Non-pigmented ciliary epithelial cell (primary cell): ENCODE measurements at regions not wholly inside any gene's neighbourhood (a gene's known extent, or its start where the extent isn't known, plus 50 kb on each side); places are given as distances from the start of the nearest gene placed in this dataset.

Experiments
- DNase-seq: peaks from one replicate; pipeline ENCODE4 v3.0.0-alpha.2; 2010; ENCODE audit warnings: low read depth

DNA sequence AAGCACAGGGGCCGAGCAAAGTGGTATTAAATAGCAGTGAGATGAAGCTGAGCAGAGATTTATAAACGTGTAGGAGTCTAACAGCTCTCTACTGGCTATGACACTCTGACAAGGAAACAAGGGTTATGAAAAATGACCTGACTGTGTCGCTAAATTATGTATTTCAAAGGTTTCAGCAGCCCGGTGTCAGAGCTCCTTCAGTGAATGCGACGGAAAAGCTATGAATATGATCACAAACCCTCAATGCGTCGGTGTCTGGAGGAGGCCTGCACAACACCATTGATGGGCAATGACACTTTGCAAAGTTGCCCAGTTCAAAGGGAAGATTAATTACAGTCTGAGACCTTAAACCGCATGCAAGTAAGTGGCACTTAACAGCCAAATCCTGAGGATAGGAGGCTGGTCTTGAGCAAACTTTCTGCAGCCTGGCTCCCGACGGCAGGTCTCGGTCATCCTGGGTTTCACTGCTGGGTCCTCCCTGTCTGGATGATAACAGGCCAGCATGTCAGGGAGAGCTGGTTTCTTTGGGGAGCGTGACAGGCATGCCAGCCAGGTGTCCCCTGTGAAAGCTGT is 615.1 kb upstream of the SALL3 start:
- DNase-seq: no peak

DNA sequence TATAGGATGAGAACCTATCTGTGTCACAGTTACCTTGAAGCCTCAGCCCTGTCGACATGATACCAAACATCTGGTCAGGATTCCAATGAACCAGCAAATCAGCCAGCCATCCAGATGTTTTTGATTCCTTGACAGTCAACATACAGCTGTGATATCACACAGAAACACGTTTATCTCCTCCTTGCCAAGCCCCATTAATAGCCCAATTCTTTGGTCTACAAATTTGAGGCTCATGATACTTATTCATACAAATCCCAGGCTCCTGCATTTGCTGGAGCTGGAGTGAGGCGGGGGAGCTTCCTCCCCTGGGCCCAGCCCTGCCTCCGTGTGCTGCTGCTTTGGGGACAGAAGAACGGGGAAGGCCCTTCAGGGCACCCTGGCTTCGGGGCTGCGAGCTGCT is 611.6 kb upstream of the SALL3 start:
- DNase-seq: no peak

DNA sequence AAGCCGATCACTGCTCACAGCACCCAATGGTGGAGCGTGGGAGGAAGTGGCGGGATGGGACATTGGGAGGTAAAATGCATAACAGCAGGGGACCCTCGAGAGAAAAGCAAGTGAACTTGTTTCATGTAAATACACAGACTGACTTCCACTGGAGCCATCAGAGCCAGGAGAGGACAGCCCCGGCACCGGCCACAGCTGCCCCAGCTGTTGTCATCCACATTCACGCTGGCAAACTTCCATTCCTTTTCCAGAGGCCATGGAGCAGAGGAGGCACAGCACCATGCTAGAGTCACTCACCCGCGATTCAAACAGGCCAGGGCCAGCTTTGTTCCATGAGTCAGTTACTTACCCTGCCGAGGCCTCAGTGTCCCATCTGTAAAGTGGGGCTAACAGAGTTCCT is 610.9 kb upstream of the SALL3 start:
- no peak for DNase-seq

GRCh38 chr18:78376046-78376445 is 603.6 kb upstream of the SALL3 start:
- no peak for DNase-seq

- no peak for DNase-seq
Measured at GRCh38 chr18:78378403-78378802, 601.2 kb upstream of the SALL3 start.

- no peak for DNase-seq
Measured at GRCh38 chr18:78378983-78379382, 600.6 kb upstream of the SALL3 start.

DNA sequence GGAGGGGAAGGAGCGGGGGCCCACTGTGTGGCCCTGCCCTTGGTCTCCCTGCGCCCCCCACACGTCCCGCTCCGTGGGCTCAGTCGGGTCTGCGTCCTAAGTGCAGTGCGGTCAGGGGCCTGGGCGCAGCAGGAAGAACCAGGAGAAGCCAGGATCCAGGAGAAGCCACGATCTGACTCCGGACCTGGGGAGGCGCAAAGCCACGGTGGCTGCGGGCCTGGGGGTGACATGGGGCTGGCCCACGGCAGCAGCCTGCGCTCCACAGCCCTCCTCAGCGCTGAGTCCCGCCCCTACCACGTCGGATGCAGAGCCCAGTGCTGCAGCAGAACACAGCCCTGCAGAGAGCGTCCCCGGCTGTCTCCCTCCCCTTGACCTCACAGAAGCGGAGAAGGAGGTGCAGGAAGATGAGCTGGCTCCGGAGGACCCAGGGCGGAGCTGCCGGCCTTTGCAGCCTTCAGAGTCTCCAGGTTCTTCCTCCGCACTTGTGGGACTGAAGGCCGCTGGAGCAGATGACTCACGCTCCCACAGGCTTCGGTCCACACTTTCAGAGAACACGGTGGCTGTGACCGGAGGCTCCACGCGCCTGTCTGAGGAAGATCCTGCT is 589.2 kb upstream of the SALL3 start:
- no peak for DNase-seq

GRCh38 chr18:78390952-78391348 is 588.7 kb upstream of the SALL3 start:
- DNase-seq: no peak

- no peak for DNase-seq
Measured at GRCh38 chr18:78393086-78393862, 586.3 kb upstream of the SALL3 start.

GRCh38 chr18:78396077-78396476 is 583.5 kb upstream of the SALL3 start:
- no peak for DNase-seq

DNA sequence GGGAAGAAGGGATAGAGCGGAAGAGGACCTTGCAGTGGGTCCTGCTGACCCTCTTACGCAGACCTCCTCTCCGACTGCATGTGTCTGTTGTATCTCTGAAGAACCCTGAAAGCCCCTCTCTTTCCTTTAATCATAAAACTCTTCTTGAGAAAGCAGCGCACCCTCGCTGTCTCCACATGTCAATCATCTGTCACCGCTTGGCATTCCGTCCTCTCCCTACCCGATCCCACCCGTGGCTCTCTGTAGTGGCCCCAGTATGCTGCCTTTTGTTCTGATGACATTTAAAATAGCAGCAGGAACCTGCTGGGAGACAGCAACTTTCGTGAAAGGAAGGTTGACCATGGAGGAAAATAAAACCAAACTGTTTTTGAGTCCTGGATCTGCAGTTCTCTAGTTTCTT is 582.9 kb upstream of the SALL3 start:
- DNase-seq: no peak

DNA sequence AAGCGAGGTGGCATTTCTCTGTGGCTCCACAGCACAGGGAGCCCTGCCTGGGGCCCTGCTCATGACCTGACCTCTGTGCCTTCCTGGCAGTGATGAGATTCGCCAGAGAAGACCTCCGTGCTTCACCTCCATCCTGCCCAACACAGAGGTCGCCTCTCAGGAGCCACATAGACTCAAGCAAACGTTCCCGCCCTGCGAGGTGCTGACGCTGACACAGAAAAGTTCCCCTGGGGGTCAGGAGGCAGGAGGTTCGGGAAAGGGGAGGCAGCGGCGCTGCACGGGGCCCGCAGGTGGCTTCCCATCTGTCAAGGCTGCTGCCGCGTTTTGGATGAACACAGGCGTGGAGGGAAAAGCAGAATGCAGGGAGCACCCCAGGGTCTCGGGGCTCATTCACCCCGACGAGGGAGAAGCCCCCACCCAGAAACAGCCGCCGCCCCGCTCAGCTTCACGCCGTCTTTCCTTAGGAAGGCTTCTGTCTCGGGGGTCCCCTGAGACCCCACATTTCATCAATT is 579.6 kb upstream of the SALL3 start:
- DNase-seq: no peak

DNA sequence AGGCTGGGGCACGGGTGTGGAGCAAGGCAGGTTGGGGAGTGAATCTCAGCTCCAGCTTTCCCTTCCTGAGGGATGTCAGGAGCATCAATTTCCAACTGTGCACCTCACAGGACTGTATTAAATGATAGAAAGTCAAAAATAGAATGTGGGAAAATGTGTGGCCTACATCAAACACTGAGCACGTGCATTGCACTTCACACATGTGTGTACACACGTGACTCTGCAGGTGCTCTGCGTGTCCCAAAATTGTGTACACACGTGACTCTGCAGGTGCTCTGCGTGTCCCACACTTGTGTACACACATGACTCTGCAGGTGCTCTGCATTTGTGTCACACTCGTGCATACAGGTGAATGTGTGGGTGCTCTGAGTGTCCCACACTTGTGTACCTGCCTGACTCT is 577.2 kb upstream of the SALL3 start:
- DNase-seq: no peak

- DNase-seq: no peak
Measured at GRCh38 chr18:78402966-78403365, 576.7 kb upstream of the SALL3 start.

GRCh38 chr18:78403371-78403770 is 576.2 kb upstream of the SALL3 start:
- no peak for DNase-seq

DNA sequence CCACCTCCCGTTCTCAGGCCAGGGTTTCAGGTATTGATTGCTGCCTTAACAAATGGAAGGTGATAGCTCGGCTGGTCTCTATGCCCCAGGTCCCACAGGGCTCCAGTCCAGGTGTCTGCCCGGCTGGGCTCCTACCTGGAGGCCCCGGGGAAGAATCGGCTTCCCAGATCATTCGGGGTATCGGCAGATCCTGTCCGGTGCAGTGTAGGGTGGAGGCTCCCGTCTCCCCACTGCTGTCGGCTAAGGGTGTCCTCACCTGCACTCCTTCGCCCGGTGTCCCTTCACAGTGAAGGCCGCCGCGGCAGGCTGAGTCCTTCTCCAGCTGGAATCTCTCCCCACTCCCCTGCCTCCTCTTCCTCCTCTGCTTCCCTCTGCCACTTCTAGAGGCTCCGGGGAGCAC is 573.9 kb upstream of the SALL3 start:
- DNase-seq: no peak

- DNase-seq: no peak
Measured at GRCh38 chr18:78406743-78407465, 572.7 kb upstream of the SALL3 start.

- no peak for DNase-seq
Measured at GRCh38 chr18:78407466-78407844, 572.2 kb upstream of the SALL3 start.

GRCh38 chr18:78408623-78409022 is 571.0 kb upstream of the SALL3 start:
- no peak for DNase-seq

DNA sequence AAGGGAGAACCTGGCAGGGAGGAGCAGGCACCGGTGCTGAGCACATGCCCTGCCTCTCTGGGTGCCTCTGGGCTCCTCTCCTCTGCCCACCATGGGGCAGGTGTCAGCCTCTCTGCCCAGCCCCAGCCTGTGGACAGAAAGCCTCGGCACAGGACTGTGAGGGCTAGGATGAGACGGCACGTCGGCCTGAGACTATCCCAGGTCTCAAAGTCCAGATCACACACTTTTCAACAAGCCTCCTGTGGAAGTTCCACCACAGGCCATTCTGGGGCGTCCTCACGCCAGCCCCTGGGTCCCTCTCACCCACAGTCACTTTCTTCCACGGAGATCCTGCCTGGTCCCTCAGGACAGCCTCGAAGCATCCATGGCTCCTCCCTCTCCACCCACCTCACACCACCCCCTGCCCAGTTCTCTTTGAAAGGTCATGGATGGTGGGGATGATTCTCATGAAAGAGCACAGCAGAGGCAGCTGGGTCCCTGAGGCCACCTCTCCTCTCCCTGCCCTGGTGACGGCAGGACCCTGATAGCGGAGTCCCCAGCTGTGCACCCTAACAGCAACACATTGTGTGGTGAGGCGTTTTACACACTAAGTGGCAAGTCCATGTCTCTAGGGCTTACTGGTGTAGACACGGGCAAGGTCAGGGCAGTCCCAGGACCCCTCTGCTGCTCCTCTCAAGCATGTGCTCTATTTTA is 569.4 kb upstream of the SALL3 start:
- no peak for DNase-seq

DNA sequence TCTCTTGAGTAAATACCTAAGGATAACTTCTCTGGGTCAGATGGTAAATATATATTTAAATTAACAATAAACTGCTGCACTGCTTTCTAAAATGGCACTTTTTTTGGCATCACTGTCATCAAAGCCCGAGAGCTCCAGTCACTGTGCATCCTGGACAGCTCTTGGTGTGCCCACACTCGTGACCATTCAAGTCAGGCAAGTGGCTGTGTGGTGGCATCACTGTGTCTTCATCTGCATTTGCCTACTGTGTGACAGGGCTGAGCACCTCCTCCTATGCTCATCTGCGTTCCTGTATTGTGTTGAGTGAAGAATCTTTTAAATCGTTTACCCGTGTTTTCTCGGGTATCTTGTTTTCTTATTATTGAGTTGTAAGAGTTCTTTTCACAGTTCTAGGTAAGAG is 568.1 kb upstream of the SALL3 start:
- DNase-seq: no peak

GRCh38 chr18:78414302-78414701 is 565.3 kb upstream of the SALL3 start:
- DNase-seq: no peak
